GM18498 (cell line): ENCODE measurements at regions not wholly inside any gene's neighbourhood (a gene's known extent, or its start where the extent isn't known, plus 50 kb on each side); places are given as distances from the start of the nearest gene placed in this dataset.
A peak's percentile ranks its signal among the peaks of the same experiment; 100 is the strongest.
"Not testable (repeated sequence)": the region's sequence is repeated elsewhere in the genome, so short reads cannot be mapped to it uniquely, and the experiment has no call there.

Experiments
- ATAC-seq: cut with Tn5 transposase; IDR thresholded peaks from one replicate; pipeline ENCODE4 v1.9.1; 2021; ENCODE audit warnings: mild to moderate bottlenecking, moderate library complexity; ENCODE audit not compliant: unreplicated experiment

GRCh38 chr18:8984131-8984721, 118.3 kb upstream of the NDUFV2 start:
- no peak for ATAC-seq

- ATAC-seq: no peak
Measured at GRCh38 chr18:8987241-8987640, 115.3 kb upstream of the NDUFV2 start.

GRCh38 chr18:8988260-8988871, 114.1 kb upstream of the NDUFV2 start:
- peak; percentile 87 for ATAC-seq

GRCh38 chr18:8989017-8989416, 113.5 kb upstream of the NDUFV2 start:
- no peak for ATAC-seq

- ATAC-seq: no peak
Measured at GRCh38 chr18:8989855-8990254, 112.6 kb upstream of the NDUFV2 start.

GRCh38 chr18:8990276-8991031, 112.0 kb upstream of the NDUFV2 start:
- ATAC-seq: no peak

GRCh38 chr18:8991155-8991554, 111.3 kb upstream of the NDUFV2 start:
- no peak for ATAC-seq

GRCh38 chr18:8992500-8992899, 110.0 kb upstream of the NDUFV2 start:
- ATAC-seq: not testable (repeated sequence)

- no peak for ATAC-seq
Measured at GRCh38 chr18:8994603-8995002, 107.9 kb upstream of the NDUFV2 start.

- ATAC-seq: no peak
Measured at GRCh38 chr18:8995096-8995495, 107.4 kb upstream of the NDUFV2 start.

GRCh38 chr18:8996771-8997432, 105.6 kb upstream of the NDUFV2 start:
- ATAC-seq: no peak

GRCh38 chr18:8997634-8998033, 104.9 kb upstream of the NDUFV2 start:
- no peak for ATAC-seq

- ATAC-seq: no peak
Measured at GRCh38 chr18:8998481-8999217, 103.8 kb upstream of the NDUFV2 start.

GRCh38 chr18:8999872-9000271, 102.6 kb upstream of the NDUFV2 start:
- ATAC-seq: no peak

GRCh38 chr18:9000733-9001132, 101.8 kb upstream of the NDUFV2 start:
- ATAC-seq: no peak

GRCh38 chr18:9001209-9001608, 101.3 kb upstream of the NDUFV2 start:
- no peak for ATAC-seq

- ATAC-seq: no peak
Measured at GRCh38 chr18:9003406-9004100, 98.9 kb upstream of the NDUFV2 start.

- ATAC-seq: not testable (repeated sequence)
Measured at GRCh38 chr18:9004308-9004707, 98.2 kb upstream of the NDUFV2 start.

GRCh38 chr18:9007700-9008099, 94.8 kb upstream of the NDUFV2 start:
- ATAC-seq: not testable (repeated sequence)

- no peak for ATAC-seq
Measured at GRCh38 chr18:9008200-9008708, 94.2 kb upstream of the NDUFV2 start.
